Loucy (cell line): ENCODE measurements at regions not wholly inside any gene's neighbourhood (a gene's known extent, or its start where the extent isn't known, plus 50 kb on each side); places are given as distances from the start of the nearest gene placed in this dataset.

Source experiments
- H2AFZ ChIP-seq: fragments of 200-600 bp; sonication (generic); 2 replicates; pipeline ENCODE4 v1.6.0; 2016; ENCODE audit warnings: antibody characterized with exemption, mild to moderate bottlenecking, low read length, moderate library complexity
- H3F3A ChIP-seq: fragments of 200-600 bp; 2 replicates; pipeline ENCODE4 v1.6.0; 2016; ENCODE audit warnings: antibody characterized with exemption, low read depth, mild to moderate bottlenecking
- H3K27me3 ChIP-seq: fragments of 200-600 bp; sonication (generic); 2 replicates; pipeline ENCODE4 v1.6.1; 2014; ENCODE audit warnings: low read length, mild to moderate bottlenecking; ENCODE audit not compliant: insufficient read depth, poor library complexity, severe bottlenecking
- H3K36me3 ChIP-seq: fragments of 200-600 bp; sonication (generic); 2 replicates; pipeline ENCODE4 v1.6.1; 2016; ENCODE audit warnings: low read length; ENCODE audit not compliant: insufficient read depth
- H3K4me1 ChIP-seq: fragments of 200-600 bp; sonication (generic); 2 replicates; pipeline ENCODE4 v1.5.1; 2014; ENCODE audit warnings: low read length, mild to moderate bottlenecking; ENCODE audit not compliant: insufficient read depth, poor library complexity, severe bottlenecking
- H3K4me2 ChIP-seq: fragments of 200-600 bp; sonication (generic); 2 replicates; pipeline ENCODE4 v1.6.0; 2014; ENCODE audit warnings: antibody characterized with exemption, low read length, low read depth, mild to moderate bottlenecking; ENCODE audit not compliant: poor library complexity, severe bottlenecking
- H3K4me3 ChIP-seq: fragments of 200-600 bp; sonication (generic); 2 replicates; pipeline ENCODE4 v1.5.1; 2014; ENCODE audit warnings: low read length, mild to moderate bottlenecking, mixed read lengths; ENCODE audit not compliant: poor library complexity, severe bottlenecking
- H3K79me2 ChIP-seq: fragments of 200-600 bp; sonication (generic); 2 replicates; pipeline ENCODE4 v1.6.1; 2014; ENCODE audit warnings: low read length; ENCODE audit not compliant: insufficient read depth
- H3K9ac ChIP-seq: fragments of 200-600 bp; sonication (generic); 2 replicates; pipeline ENCODE4 v1.6.0; 2014; ENCODE audit warnings: mild to moderate bottlenecking, low read depth, low read length, moderate library complexity; ENCODE audit not compliant: poor library complexity, severe bottlenecking
- H3K9me2 ChIP-seq: fragments of 200-600 bp; sonication (generic); replicated peaks from 2 replicates; pipeline ENCODE4 v1.6.1; 2016; ENCODE audit warnings: low read depth, low read length, mixed read lengths
- H3K9me3 ChIP-seq: fragments of 200-600 bp; sonication (generic); 2 replicates; pipeline ENCODE4 v1.6.1; 2014; ENCODE audit warnings: mild to moderate bottlenecking, antibody characterized with exemption, low read length, low read depth; ENCODE audit not compliant: insufficient read depth
- H4K20me1 ChIP-seq: fragments of 200-600 bp; sonication (generic); 2 replicates; pipeline ENCODE4 v1.6.0; 2014; ENCODE audit warnings: antibody characterized with exemption, low read length, mild to moderate bottlenecking; ENCODE audit not compliant: insufficient read depth, poor library complexity, severe bottlenecking
- EZH2phosphoT487 ChIP-seq: fragments of 200-600 bp; IDR thresholded peaks from 2 replicates; pipeline ENCODE4 v1.6.1; 2018; ENCODE audit warnings: antibody characterized with exemption, mild to moderate bottlenecking, moderate library complexity, borderline replicate concordance
- TF ChIP-seq, protein P1 (sequence below): fragments of 200-600 bp; sonication (generic); conservative IDR thresholded peaks from 2 replicates; pipeline ENCODE4 v1.5.1; 2014; ENCODE audit warnings: mild to moderate bottlenecking, antibody characterized with exemption, low read length

DNA sequence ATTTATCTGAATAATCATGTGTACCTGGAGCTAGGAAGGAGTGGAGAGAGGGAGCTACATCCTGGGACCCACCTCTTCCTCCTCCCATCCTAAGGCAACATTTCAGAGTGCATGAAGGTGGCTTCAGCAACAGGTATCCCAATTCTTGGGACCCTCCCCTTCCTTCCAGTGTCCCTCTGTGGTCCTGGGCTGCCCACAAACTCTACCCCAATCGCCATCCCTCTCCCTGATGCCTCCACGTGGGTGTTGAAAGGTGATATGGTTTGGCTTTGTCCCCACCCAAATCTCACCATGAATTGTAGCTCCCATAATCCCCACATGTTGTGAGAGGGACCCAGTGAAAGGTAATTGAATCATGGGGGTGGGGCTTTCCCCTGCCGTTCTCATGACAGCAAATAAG is 121.4 kb downstream of the MED10 start:
- H3K9me3 ChIP-seq, result peaks cover 11% of the 10 kb centered on the region; the same call in 1 of the 2 replicates

GRCh38 chr5:6255956-6256355 is 122.4 kb downstream of the MED10 start:
- H4K20me1 ChIP-seq, result no peaks in the 10 kb centered on the region
- no peak overlapping the region for H2AFZ ChIP-seq
- TF ChIP-seq EZH2phosphoT487, result no peak
- TF ChIP-seq, protein P1, sequence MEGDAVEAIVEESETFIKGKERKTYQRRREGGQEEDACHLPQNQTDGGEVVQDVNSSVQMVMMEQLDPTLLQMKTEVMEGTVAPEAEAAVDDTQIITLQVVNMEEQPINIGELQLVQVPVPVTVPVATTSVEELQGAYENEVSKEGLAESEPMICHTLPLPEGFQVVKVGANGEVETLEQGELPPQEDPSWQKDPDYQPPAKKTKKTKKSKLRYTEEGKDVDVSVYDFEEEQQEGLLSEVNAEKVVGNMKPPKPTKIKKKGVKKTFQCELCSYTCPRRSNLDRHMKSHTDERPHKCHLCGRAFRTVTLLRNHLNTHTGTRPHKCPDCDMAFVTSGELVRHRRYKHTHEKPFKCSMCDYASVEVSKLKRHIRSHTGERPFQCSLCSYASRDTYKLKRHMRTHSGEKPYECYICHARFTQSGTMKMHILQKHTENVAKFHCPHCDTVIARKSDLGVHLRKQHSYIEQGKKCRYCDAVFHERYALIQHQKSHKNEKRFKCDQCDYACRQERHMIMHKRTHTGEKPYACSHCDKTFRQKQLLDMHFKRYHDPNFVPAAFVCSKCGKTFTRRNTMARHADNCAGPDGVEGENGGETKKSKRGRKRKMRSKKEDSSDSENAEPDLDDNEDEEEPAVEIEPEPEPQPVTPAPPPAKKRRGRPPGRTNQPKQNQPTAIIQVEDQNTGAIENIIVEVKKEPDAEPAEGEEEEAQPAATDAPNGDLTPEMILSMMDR, result no peak
- no peak overlapping the region for H3K4me3 ChIP-seq
- no peaks in the 10 kb centered on the region for H3K36me3 ChIP-seq
- H3K4me1 ChIP-seq, result no peaks in the 10 kb centered on the region
- peaks cover 14% of the 10 kb centered on the region; the same call in 1 of the 2 replicates for H3K9me3 ChIP-seq
- H3F3A ChIP-seq, result no peaks in the 10 kb centered on the region
- H3K79me2 ChIP-seq, result no peaks in the 10 kb centered on the region
- H3K9me2 ChIP-seq, result no peaks in the 10 kb centered on the region
- no peaks in the 10 kb centered on the region for H3K27me3 ChIP-seq
- no peak overlapping the region for H3K9ac ChIP-seq
- no peak overlapping the region for H3K4me2 ChIP-seq

More for the DNA sequence above, 121.4 kb downstream of the MED10 start:
- Histone ChIP-seq H3K4me3 (no peak overlapping the region), H3K9ac (no peak overlapping the region), H3K36me3 (no peaks in the 10 kb centered on the region), H2AFZ (no peak overlapping the region), H3K79me2 (no peaks in the 10 kb centered on the region), H3F3A (no peaks in the 10 kb centered on the region), H3K4me2 (no peak overlapping the region), H3K27me3 (no peaks in the 10 kb centered on the region), H3K4me1 (no peaks in the 10 kb centered on the region), H4K20me1 (no peaks in the 10 kb centered on the region), H3K9me2 (no peaks in the 10 kb centered on the region)
- TF ChIP-seq, protein P1, result no peak
- no peak for TF ChIP-seq EZH2phosphoT487

DNA sequence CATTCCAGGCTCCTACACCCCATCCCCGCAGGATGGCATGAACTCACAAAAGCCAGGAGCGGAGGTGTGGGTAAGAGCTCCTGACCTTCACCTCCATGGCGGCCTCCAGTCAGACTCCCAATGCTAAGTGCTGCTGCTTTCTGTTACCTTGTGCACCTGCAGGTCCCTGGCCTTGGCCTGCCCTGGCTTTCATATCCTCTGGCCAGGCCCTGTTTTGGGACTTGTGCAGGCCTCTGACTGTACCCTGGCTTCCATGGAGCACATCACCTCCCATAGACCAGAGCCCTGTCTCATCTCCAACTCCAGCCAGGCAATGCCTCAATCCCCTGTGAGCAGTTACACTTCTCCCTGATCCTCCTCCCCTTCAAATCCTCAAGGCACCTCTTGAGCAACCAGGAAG is 124.5 kb downstream of the MED10 start:
- peaks cover 14% of the 10 kb centered on the region; the same call in 1 of the 2 replicates for H3K9me3 ChIP-seq
- H3K4me3 ChIP-seq, result no peak overlapping the region
- H3K9ac ChIP-seq, result no peak overlapping the region
- H3F3A ChIP-seq, result no peaks in the 10 kb centered on the region
- H3K79me2 ChIP-seq, result no peaks in the 10 kb centered on the region
- H3K4me1 ChIP-seq, result no peaks in the 10 kb centered on the region
- TF ChIP-seq, protein P1, result no peak
- TF ChIP-seq EZH2phosphoT487, result no peak
- no peaks in the 10 kb centered on the region for H3K36me3 ChIP-seq
- H3K9me2 ChIP-seq, result no peaks in the 10 kb centered on the region
- H3K27me3 ChIP-seq, result no peaks in the 10 kb centered on the region
- no peaks in the 10 kb centered on the region for H4K20me1 ChIP-seq
- H2AFZ ChIP-seq, result no peak overlapping the region
- H3K4me2 ChIP-seq, result no peak overlapping the region
